MM.1S (cell line): ENCODE measurements at regions not wholly inside any gene's neighbourhood (a gene's known extent, or its start where the extent isn't known, plus 50 kb on each side); places are given as distances from the start of the nearest gene placed in this dataset.

Experiments used
- CTCF ChIP-seq: fragments of 300-600 bp; sonication (generic); IDR thresholded peaks from 2 replicates; pipeline ENCODE4 v1.5.1; 2016; ENCODE audit warnings: antibody characterized with exemption, low read length, mixed read lengths
- EZH2 ChIP-seq: fragments of 300-600 bp; sonication (generic); optimal IDR thresholded peaks from 2 replicates; pipeline ENCODE3; 2017; ENCODE audit warnings: low read depth, mild to moderate bottlenecking, antibody characterized with exemption, low read length, mixed read lengths
- EZH2phosphoT487 ChIP-seq: fragments of 300-600 bp; sonication (generic); IDR thresholded peaks from 2 replicates; pipeline ENCODE4 v1.6.1; 2018; ENCODE audit warnings: antibody characterized with exemption, low read length

DNA sequence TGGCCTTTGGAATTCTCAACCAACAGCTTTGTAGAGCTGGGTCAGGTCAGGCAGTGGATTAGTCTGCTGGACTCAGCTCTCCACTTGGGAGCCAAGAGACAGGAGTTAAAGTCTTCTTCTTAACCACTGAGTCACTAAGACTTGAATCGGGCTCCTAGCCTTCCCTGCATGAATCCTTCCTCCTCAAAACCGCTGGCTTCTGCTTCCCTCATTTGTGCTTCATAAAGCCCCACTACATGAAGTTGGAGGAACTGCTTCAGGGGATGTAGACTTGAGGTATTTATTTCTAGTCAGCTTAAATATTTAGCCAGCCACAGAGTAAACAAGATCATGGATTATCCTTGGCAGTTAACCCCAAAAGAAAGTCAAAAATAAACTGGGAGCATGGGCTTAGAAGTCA lies 536.3 kb upstream of the TNP1 start:
- TF ChIP-seq CTCF: no peak
- TF ChIP-seq EZH2: no peak
- no peak for TF ChIP-seq EZH2phosphoT487
